Parathyroid adenoma (tissue), 2 donors: ENCODE measurements at regions not wholly inside any gene's neighbourhood (a gene's known extent, or its start where the extent isn't known, plus 50 kb on each side); places are given as distances from the start of the nearest gene placed in this dataset.
"Not testable (repeated sequence)": the region's sequence is repeated elsewhere in the genome, so short reads cannot be mapped to it uniquely, and the experiment has no call there.

Experiments used
- H2AFZ ChIP-seq: fragments of 300-600 bp; sonication (generic); one replicate; pipeline ENCODE4 v1.7.0; 2017; ENCODE audit warnings: antibody characterized with exemption, mild to moderate bottlenecking
- H3K27ac ChIP-seq: fragments of 300-600 bp; sonication (generic); one replicate; pipeline ENCODE4 v1.7.0; 2017
- H3K27me3 ChIP-seq: fragments of 300-600 bp; sonication (generic); one replicate; pipeline ENCODE4 v1.7.0; 2017; ENCODE audit warnings: low read length; ENCODE audit not compliant: control insufficient read depth, insufficient read depth
- H3K36me3 ChIP-seq: fragments of 300-600 bp; sonication (generic); one replicate; pipeline ENCODE4 v1.7.0; 2017; ENCODE audit warnings: low read length; ENCODE audit not compliant: control insufficient read depth, insufficient read depth
- H3K4me1 ChIP-seq: fragments of 300-600 bp; sonication (generic); one replicate; pipeline ENCODE4 v1.7.0; 2017; ENCODE audit warnings: control low read depth
- H3K4me2 ChIP-seq: fragments of 300-600 bp; sonication (generic); one replicate; pipeline ENCODE4 v1.7.0; 2017; ENCODE audit warnings: low read length
- H3K4me3 ChIP-seq: fragments of 300-600 bp; sonication (generic); one replicate; pipeline ENCODE4 v1.7.0; 2017; ENCODE audit warnings: low read depth, low read length
- H3K79me2 ChIP-seq: fragments of 300-600 bp; sonication (generic); one replicate; pipeline ENCODE4 v1.7.0; 2017; ENCODE audit warnings: control low read depth
- H3K9ac ChIP-seq: fragments of 300-600 bp; sonication (generic); one replicate; pipeline ENCODE4 v1.7.0; 2017; ENCODE audit warnings: mild to moderate bottlenecking
- H3K9me3 ChIP-seq: fragments of 300-600 bp; sonication (generic); one replicate; pipeline ENCODE4 v1.7.0; 2017; ENCODE audit warnings: low read length; ENCODE audit not compliant: control insufficient read depth
- CTCF ChIP-seq: fragments of 300-600 bp; sonication (generic); IDR thresholded peaks from one replicate; pipeline ENCODE4 v1.7.0; 2017; ENCODE audit warnings: antibody characterized with exemption, mild to moderate bottlenecking
- donor health status: primary hyperparathyroidism.

GRCh38 chr17:73851091-73851490 lies 206.8 kb upstream of the SDK2 start:
- H3K27ac ChIP-seq = no peak overlapping the region
- no peak for TF ChIP-seq CTCF
- H3K4me1 ChIP-seq = no peaks in the 10 kb centered on the region
- no peak overlapping the region for H3K4me3 ChIP-seq
- H3K4me2 ChIP-seq = no peak overlapping the region
- H3K27me3 ChIP-seq = no peaks in the 10 kb centered on the region
- H3K36me3 ChIP-seq = no peaks in the 10 kb centered on the region
- H3K9ac ChIP-seq = no peak overlapping the region
- no peaks in the 10 kb centered on the region for H3K79me2 ChIP-seq
- H3K9me3 ChIP-seq = no peaks in the 10 kb centered on the region
- H2AFZ ChIP-seq = no peak overlapping the region

GRCh38 chr17:73851921-73852320 lies 207.7 kb upstream of the SDK2 start:
- no peak for TF ChIP-seq CTCF
- Histone ChIP-seq H3K36me3 (no peaks in the 10 kb centered on the region), H3K4me1 (no peaks in the 10 kb centered on the region), H2AFZ (no peak overlapping the region), H3K4me2 (no peak overlapping the region), H3K9ac (no peak overlapping the region), H3K27ac (no peak overlapping the region), H3K4me3 (no peak overlapping the region), H3K9me3 (no peaks in the 10 kb centered on the region), H3K79me2 (no peaks in the 10 kb centered on the region), H3K27me3 (no peaks in the 10 kb centered on the region)

GRCh38 chr17:73855720-73856333 lies 211.6 kb upstream of the SDK2 start:
- H3K4me1 ChIP-seq = no peaks in the 10 kb centered on the region
- H3K27me3 ChIP-seq = no peaks in the 10 kb centered on the region
- H3K9ac ChIP-seq = no peak overlapping the region
- H3K36me3 ChIP-seq = no peaks in the 10 kb centered on the region
- no peak for TF ChIP-seq CTCF
- no peak overlapping the region for H3K27ac ChIP-seq
- H3K4me3 ChIP-seq = no peak overlapping the region
- H3K9me3 ChIP-seq = no peaks in the 10 kb centered on the region
- H3K4me2 ChIP-seq = no peak overlapping the region
- no peaks in the 10 kb centered on the region for H3K79me2 ChIP-seq
- H2AFZ ChIP-seq = no peak overlapping the region

GRCh38 chr17:73856556-73856955 lies 212.3 kb upstream of the SDK2 start:
- H3K27me3 ChIP-seq = no peaks in the 10 kb centered on the region
- H3K79me2 ChIP-seq = no peaks in the 10 kb centered on the region
- TF ChIP-seq CTCF = no peak
- H3K4me3 ChIP-seq = no peak overlapping the region
- H3K36me3 ChIP-seq = no peaks in the 10 kb centered on the region
- H3K4me2 ChIP-seq = no peak overlapping the region
- H3K27ac ChIP-seq = no peak overlapping the region
- H3K9me3 ChIP-seq = no peaks in the 10 kb centered on the region
- no peak overlapping the region for H3K9ac ChIP-seq
- H2AFZ ChIP-seq = no peak overlapping the region
- H3K4me1 ChIP-seq = no peaks in the 10 kb centered on the region

GRCh38 chr17:73859439-73860008 lies 215.3 kb upstream of the SDK2 start:
- H3K27ac ChIP-seq, H3K9ac ChIP-seq: not testable (repeated sequence)

More at GRCh38 chr17:73859439-73860008, 215.3 kb upstream of the SDK2 start:
- H3K4me2 ChIP-seq, H3K27me3 ChIP-seq, H3K36me3 ChIP-seq, H3K4me1 ChIP-seq, H3K4me3 ChIP-seq, H2AFZ ChIP-seq, H3K79me2 ChIP-seq, H3K9me3 ChIP-seq: not testable (repeated sequence)
